GM12878 (cell line): ENCODE measurements at regions not wholly inside any gene's neighbourhood (a gene's known extent, or its start where the extent isn't known, plus 50 kb on each side); places are given as distances from the start of the nearest gene placed in this dataset.
"Not testable (repeated sequence)": the region's sequence is repeated elsewhere in the genome, so short reads cannot be mapped to it uniquely, and the experiment has no call there.

ENCODE experiments used
- ATF3 ChIP-seq: IDR thresholded peaks from 2 replicates; pipeline ENCODE4 v1.6.1; 2011; ENCODE audit warnings: low read depth, mild to moderate bottlenecking, low read length, moderate library complexity, borderline replicate concordance; ENCODE audit errors: extremely low read depth
- BCLAF1 ChIP-seq: fragments of 450-650 bp; IDR thresholded peaks from 2 replicates; pipeline ENCODE4 v1.6.1; 2017; ENCODE audit warnings: antibody characterized with exemption, mild to moderate bottlenecking, moderate library complexity
- BRCA1 ChIP-seq: IDR thresholded peaks from 2 replicates; pipeline ENCODE4 v1.6.1; 2011; ENCODE audit warnings: low read depth, low read length, improper control_type of control experiment
- CTCF ChIP-seq, 3 experiments: IDR thresholded peaks in 2 of 3; conservative IDR thresholded peaks in 1 of 3; 2 replicates each; pipeline ENCODE4 v1.5.1; 2011; ENCODE audit warnings: low read depth in 3 of 3, low read length in 3 of 3, mild to moderate bottlenecking in 3 of 3, control low read depth in 2 of 3, moderate library complexity in 2 of 3, inconsistent platforms in 1 of 3, mixed read lengths in 1 of 3; ENCODE audit not compliant: control insufficient read depth in 2 of 3, insufficient read depth in 1 of 3; ENCODE audit errors: extremely low read depth in 1 of 3
- EP300 ChIP-seq, 2 experiments: fragments of 150-350 bp in 1 of 2; IDR thresholded peaks; 2 replicates each; pipeline ENCODE4 v1.6.1; 2011 to 2012; ENCODE audit warnings: low read depth in 2 of 2, low read length in 2 of 2, borderline replicate concordance in 1 of 2, improper control_type of control experiment in 1 of 2, inconsistent platforms in 1 of 2; ENCODE audit not compliant: control insufficient read depth in 1 of 2
- MAX ChIP-seq: IDR thresholded peaks from 2 replicates; pipeline ENCODE4 v1.6.1; 2012; ENCODE audit warnings: low read depth, low read length, improper control_type of control experiment
- RBBP5 ChIP-seq: fragments of 200-600 bp; sonication (generic); conservative IDR thresholded peaks from 2 replicates; pipeline ENCODE4 v1.6.1; 2016
- RELA ChIP-seq: fragments of 450-650 bp; IDR thresholded peaks from 2 replicates; pipeline ENCODE4 v1.8.0; 2014; ENCODE audit warnings: borderline replicate concordance; ENCODE audit not compliant: partially characterized antibody
- TARDBP ChIP-seq: IDR thresholded peaks from 2 replicates; pipeline ENCODE4 v1.6.1; 2016; ENCODE audit warnings: borderline replicate concordance
- TCF12 ChIP-seq: IDR thresholded peaks from 2 replicates; pipeline ENCODE4 v1.6.1; 2011; ENCODE audit warnings: low read depth, mild to moderate bottlenecking, low read length

DNA sequence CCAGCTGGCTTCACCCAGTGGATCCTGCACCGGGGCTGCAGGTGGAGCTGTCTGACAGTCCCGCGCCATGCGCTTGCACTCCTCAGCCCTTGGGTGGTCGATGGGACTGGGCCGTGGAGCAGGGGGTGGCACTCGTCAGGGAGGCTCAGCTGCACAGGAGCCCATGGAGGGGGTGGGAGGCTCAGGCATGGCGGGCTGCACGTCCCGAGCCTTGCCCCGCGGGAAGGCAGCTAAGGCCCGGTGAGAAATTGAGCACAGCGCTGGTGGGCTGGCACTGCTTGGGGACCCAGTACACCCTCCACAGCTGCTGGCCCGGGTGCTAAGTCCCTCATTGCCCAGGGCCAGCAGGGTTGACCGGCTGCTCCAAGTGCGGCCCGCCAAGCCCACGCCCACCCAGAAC is 97.0 kb upstream of the GPR6 start:
- TF ChIP-seq BRCA1; CTCF (IDR thresholded peaks at IDR 0.05 in 2 of 3, conservative IDR thresholded peaks at IDR 0.05 in 1 of 3; ENCODE audit: control insufficient read depth in 2 of 3, extremely low read depth in 1 of 3, insufficient read depth in 1 of 3, low read depth in 3 of 3, low read length in 3 of 3); BCLAF1; MAX; TCF12; ATF3; EP300 (IDR thresholded peaks at IDR 0.05; ENCODE audit: borderline replicate concordance in 1 of 2, control insufficient read depth in 1 of 2, low read depth in 2 of 2, low read length in 2 of 2); RBBP5; TARDBP; RELA: not testable (repeated sequence)
